ENCODE measurements at regions not wholly inside any gene's neighbourhood (a gene's known extent, or its start where the extent isn't known, plus 50 kb on each side); places are given as distances from the start of the nearest gene placed in this dataset.

DNA sequence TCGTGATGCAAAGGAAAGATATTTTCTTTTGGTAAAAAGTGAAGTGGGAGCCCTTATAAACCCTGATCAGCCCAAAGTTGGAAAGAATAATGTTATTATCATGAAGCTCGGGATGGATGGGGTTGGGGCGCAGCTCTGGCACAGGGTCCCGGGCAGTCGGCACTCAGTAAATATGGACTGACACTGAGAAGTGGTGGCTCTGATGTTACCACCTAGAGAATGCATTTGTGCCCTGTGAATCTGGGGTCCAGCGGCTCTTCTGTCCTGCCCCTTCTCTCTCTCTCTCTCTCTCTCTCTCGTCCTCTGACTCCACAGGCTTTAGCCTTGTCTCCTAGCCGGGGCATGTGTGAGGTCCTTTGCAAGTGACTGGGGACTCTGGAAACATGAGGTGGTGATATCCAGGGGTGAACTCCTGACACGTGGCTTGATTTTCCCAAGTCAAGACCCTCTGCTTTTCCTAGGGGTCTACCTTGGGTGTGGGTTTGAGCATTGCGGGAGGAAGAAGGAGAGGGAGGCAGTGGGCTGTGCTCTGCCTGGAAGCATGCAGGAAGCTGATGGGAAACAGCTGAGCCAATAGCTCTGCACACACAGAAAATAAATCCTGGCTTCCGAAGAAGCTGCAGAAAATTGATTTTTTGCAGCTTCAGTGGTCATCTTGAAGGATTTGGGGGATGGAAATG is 162.7 kb downstream of the MACROH2A1 start:
- DNase-seq (ENCODE audit: extremely low read depth in 1 of 2, low read depth in 1 of 2), result no peak

- DNase-seq (ENCODE audit: extremely low read depth in 1 of 2, low read depth in 1 of 2), result no peak
Measured at GRCh38 chr5:135235551-135236227, 163.3 kb downstream of the MACROH2A1 start.

DNA sequence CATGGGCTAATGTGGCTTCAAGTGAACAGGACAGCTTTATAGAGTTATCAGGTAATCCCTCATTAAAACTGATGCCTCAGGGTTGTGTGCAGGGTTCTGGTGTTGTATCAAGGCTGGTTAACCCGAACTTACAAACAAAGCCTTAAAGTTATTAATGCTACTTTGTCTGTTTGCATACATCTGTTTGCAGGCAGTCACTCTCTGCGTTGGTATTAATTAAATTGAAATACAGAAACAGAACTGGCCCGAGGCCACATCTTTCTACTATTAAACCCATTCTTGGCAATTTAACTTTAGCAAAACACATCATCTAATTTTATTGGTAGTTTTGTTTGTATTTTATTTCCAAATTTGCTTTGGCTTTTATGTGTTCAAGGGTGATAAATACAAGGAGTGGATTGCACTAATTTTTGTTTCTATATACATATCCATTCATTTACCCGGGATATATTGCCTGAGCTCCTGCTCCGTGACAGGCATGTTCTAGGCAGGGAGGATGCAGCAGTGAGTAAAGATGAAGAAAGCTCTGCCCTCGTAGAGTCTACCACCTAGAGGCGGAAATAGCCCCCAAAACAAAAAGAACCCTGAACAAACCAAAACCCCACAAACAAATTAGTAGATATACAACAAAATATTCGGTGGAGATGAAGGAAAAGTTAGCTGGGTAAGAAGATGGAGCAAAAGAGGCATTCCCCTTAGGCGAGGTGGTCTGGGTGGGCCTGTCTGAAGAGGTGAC is 164.2 kb downstream of the MACROH2A1 start:
- DNase-seq (ENCODE audit: extremely low read depth in 1 of 2, low read depth in 1 of 2), result no peak

- no peak for DNase-seq (ENCODE audit: extremely low read depth in 1 of 2, low read depth in 1 of 2)
Measured at GRCh38 chr5:135234242-135234641, 164.8 kb downstream of the MACROH2A1 start.

DNA sequence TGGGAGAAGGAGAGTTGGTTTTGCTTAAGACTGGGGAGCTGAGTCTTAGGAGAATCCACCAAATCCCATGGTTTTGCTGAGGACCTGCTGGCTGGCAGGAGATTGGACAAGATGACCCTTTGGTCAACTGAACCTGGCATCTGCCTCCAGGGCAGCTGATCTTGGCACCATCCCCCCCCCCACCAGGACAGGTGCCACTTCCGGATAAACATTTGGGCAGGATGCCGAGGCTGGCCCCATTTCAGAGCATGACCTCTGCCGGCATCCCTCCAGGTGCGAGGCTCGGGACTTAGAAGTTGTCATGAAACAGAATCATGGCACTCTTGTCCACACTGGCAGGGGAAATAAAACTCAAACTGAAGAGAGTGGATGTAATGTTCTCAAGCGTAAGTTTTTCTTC is 165.6 kb downstream of the MACROH2A1 start:
- DNase-seq (ENCODE audit: extremely low read depth in 1 of 2, low read depth in 1 of 2), result no peak

DNA sequence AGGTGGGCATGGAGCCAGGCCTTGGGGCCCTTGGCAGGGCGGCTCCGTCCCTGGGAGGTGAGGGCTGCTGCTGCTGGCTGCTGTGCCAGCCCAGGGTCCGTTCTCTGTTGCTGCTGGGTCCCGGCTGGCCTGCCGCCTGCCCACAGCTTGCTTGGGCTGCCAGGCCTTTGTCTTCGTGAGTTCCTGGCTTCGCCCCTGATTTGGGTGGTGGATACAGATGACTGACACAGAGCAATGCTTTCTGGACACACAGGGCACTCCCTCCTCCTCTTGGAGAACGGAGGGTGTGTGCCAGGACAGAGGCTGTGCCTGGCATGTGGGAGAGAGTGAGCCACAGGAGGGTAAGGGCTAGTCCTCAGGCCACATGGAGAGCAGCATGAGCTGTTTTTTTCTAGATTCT is 166.1 kb downstream of the MACROH2A1 start:
- DNase-seq (ENCODE audit: extremely low read depth in 1 of 2, low read depth in 1 of 2), result no peak

GRCh38 chr5:135231289-135231688 is 167.7 kb downstream of the MACROH2A1 start:
- DNase-seq (ENCODE audit: extremely low read depth in 1 of 2, low read depth in 1 of 2), result no peak

DNA sequence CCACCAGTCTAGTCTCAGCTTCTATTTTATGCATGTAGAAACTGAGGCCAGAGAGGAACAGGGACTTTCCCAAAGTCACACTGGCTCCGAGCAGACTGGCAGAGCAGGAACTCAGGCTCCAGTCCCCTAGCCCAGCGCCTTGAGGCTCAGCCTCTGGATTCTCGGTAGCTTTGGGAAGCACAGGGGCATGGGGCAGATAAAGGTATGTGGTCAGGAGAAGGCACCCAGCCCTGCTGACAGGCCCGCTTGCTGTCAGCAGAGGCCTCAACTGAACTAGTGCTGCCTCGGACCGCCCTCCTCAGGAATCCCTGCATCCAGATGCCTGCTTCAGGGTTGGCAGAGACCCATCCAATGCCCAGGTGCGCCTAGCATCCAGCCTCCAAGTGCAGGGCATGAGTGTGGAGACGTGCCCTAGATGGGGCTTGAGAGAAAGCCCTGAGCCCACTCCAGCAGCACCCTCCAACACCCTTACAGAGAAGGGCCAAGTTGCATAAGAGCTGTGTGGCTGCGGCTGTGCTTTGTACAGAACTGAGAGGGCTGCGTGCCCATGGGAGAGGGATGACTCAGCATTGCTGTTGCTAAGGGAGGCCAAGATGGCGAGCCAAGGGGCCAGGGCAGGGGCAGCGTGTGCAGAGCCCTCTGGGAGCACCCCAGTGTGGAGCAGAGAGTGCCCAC is 168.6 kb downstream of the MACROH2A1 start:
- no peak for DNase-seq (ENCODE audit: extremely low read depth in 1 of 2, low read depth in 1 of 2)

GRCh38 chr5:135229679-135230132 is 169.3 kb downstream of the MACROH2A1 start:
- DNase-seq (ENCODE audit: extremely low read depth in 1 of 2, low read depth in 1 of 2), result no peak

- no peak for DNase-seq (ENCODE audit: extremely low read depth in 1 of 2, low read depth in 1 of 2)
Measured at GRCh38 chr5:135229122-135229521, 169.9 kb downstream of the MACROH2A1 start.

GRCh38 chr5:135228222-135228621 is 170.8 kb downstream of the MACROH2A1 start:
- no peak for DNase-seq (ENCODE audit: extremely low read depth in 1 of 2, low read depth in 1 of 2)

- DNase-seq (ENCODE audit: extremely low read depth in 1 of 2, low read depth in 1 of 2), result no peak
Measured at GRCh38 chr5:135227064-135228022, 171.7 kb downstream of the MACROH2A1 start.

DNA sequence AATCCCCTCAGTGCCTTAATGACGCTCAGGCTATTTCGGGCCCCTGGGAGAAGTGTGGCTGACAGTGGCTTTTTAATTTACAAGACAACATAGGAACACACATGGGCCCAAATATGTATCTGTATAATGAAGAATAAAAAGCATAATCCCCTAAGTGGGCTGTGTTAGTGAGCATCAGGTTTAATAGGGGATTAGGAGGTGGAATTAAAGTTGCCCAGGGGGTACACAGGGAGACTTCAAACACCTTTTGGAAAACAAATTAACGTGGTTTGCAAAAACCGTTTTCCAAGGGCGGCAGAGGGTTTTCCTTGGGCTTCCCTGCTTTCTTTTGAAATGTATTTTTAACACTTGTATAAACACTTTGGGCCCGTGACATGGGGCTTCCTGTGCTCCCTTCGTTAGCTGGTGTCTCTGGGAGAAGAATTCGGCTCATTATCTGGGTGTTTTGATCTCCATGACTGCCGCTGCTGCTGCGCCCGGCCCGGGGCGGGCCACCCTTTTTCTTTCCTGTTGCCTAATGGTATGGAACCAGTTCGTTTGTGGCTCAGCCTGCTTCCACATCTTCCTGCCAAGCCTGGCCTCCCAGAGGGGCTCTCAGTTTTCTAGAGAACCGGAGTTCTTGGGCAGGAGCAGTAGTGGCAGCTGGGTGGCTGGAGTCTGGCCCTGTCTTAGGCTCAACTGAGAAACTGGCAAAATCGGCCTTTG is 173.0 kb downstream of the MACROH2A1 start:
- DNase-seq (ENCODE audit: extremely low read depth in 1 of 2, low read depth in 1 of 2), result no peak

GRCh38 chr5:135223891-135224625 is 175.0 kb downstream of the MACROH2A1 start:
- no peak for DNase-seq (ENCODE audit: extremely low read depth in 1 of 2, low read depth in 1 of 2)

GRCh38 chr5:135223404-135223803 is 175.6 kb downstream of the MACROH2A1 start:
- DNase-seq (ENCODE audit: extremely low read depth in 1 of 2, low read depth in 1 of 2), result no peak

DNA sequence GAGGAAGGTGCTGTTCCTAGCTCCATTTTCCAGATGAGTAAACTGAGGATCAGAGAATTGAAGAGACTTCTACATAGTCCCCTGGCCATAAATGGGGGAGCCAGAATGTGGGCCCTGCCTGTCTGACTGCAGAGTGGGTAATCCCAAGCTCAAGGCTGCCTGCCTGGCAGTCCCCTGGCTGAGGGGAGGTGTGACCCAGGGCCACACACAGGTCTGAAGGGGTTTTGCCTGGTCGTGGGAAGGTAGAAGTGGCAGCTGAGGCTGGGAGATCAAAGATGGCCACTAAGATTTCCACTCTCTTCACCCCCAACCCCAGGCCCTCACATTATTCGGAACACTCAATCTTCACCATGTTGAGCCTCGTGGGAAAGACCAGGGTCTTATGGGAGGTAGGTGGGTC is 176.3 kb downstream of the MACROH2A1 start:
- no peak for DNase-seq (ENCODE audit: extremely low read depth in 1 of 2, low read depth in 1 of 2)

GRCh38 chr5:135222171-135222681 is 176.8 kb downstream of the MACROH2A1 start:
- no peak for DNase-seq (ENCODE audit: extremely low read depth in 1 of 2, low read depth in 1 of 2)

GRCh38 chr5:135221696-135222095 is 177.3 kb downstream of the MACROH2A1 start:
- no peak for DNase-seq (ENCODE audit: extremely low read depth in 1 of 2, low read depth in 1 of 2)

GRCh38 chr5:135221187-135221473 is 177.9 kb downstream of the MACROH2A1 start:
- DNase-seq (ENCODE audit: extremely low read depth in 1 of 2, low read depth in 1 of 2), result no peak
